ENCODE measurements at regions not wholly inside any gene's neighbourhood (a gene's known extent, or its start where the extent isn't known, plus 50 kb on each side); places are given as distances from the start of the nearest gene placed in this dataset.
"Not testable (repeated sequence)": the region's sequence is repeated elsewhere in the genome, so short reads cannot be mapped to it uniquely, and the experiment has no call there.

GRCh38 chr4:66565801-66566200 is 895.5 kb upstream of the EPHA5 start:
- Histone ChIP-seq H3K27ac (replicated peaks in 1 of 4) (no peak overlapping the region), H3K9me3 (no peaks in the 10 kb centered on the region)

GRCh38 chr4:66564901-66565651 is 894.8 kb upstream of the EPHA5 start:
- no peaks in the 10 kb centered on the region for H3K9me3 ChIP-seq
- H3K4me3 ChIP-seq, result no peak overlapping the region
- DNase-seq (ENCODE audit: extremely low spot score), result no peak
- no peaks in the 10 kb centered on the region for H3K27me3 ChIP-seq
- H3K27ac ChIP-seq (replicated peaks in 1 of 4), result no peak overlapping the region
- intact Hi-C loops (cut with DNase I), result no loop called here
- 72% methylated on average over 12 of the region's 12 CpGs for WGBS
- no peaks in the 10 kb centered on the region for H3K36me3 ChIP-seq
- peaks cover 0 to 6% (median 0%) of the 10 kb centered on the region in 4 donors for H3K4me1 ChIP-seq
- no peak for TF ChIP-seq EP300 (IDR thresholded peaks at IDR 0.05)
- TF ChIP-seq POLR2AphosphoS5 (IDR thresholded peaks at IDR 0.05), result no peak
- no peak for TF ChIP-seq POLR2A (IDR thresholded peaks at IDR 0.05; ENCODE audit: low read depth)
- no peak for TF ChIP-seq CTCF (IDR thresholded peaks at IDR 0.05)

More at GRCh38 chr4:66565801-66566200, 895.5 kb upstream of the EPHA5 start:
- Histone ChIP-seq H3K27me3 (no peaks in the 10 kb centered on the region), H3K36me3 (no peaks in the 10 kb centered on the region), H3K4me3 (no peak overlapping the region), H3K4me1 (peaks cover 0 to 6% (median 0%) of the 10 kb centered on the region in 4 donors)
- DNase-seq (ENCODE audit: extremely low spot score), result no peak
- intact Hi-C loops (cut with DNase I), result no loop called here
- TF ChIP-seq CTCF (IDR thresholded peaks at IDR 0.05) (no peak), POLR2A (IDR thresholded peaks at IDR 0.05; ENCODE audit: low read depth) (no peak), EP300 (IDR thresholded peaks at IDR 0.05) (no peak), POLR2AphosphoS5 (IDR thresholded peaks at IDR 0.05) (no peak)

- Histone ChIP-seq H3K27ac (replicated peaks in 1 of 4) (no peak overlapping the region), H3K36me3 (no peaks in the 10 kb centered on the region), H3K4me3 (no peak overlapping the region), H3K4me1 (peaks cover 0 to 6% (median 0%) of the 10 kb centered on the region in 4 donors), H3K27me3 (no peaks in the 10 kb centered on the region), H3K9me3 (no peaks in the 10 kb centered on the region)
- DNase-seq (ENCODE audit: extremely low spot score), result no peak
- intact Hi-C loops (cut with DNase I), result no loop called here
- TF ChIP-seq POLR2AphosphoS5 (IDR thresholded peaks at IDR 0.05), result no peak
- no peak for TF ChIP-seq POLR2A (IDR thresholded peaks at IDR 0.05; ENCODE audit: low read depth)
Observed at GRCh38 chr4:66562276-66562806, 892.1 kb upstream of the EPHA5 start.

- H3K27ac ChIP-seq (replicated peaks in 1 of 4); DNase-seq (ENCODE audit: extremely low spot score); H3K36me3 ChIP-seq; intact Hi-C loops (cut with DNase I); H3K9me3 ChIP-seq; H3K4me1 ChIP-seq; H3K4me3 ChIP-seq; H3K27me3 ChIP-seq: not testable (repeated sequence)
- 95% methylated on average over 17 of the region's 42 CpGs for WGBS
Observed at GRCh38 chr4:66561465-66562053, 891.3 kb upstream of the EPHA5 start.

- no peaks in the 10 kb centered on the region for H3K9me3 ChIP-seq
- H3K36me3 ChIP-seq, result no peaks in the 10 kb centered on the region
- H3K4me1 ChIP-seq, result no peaks in the 10 kb centered on the region
- no peaks in the 10 kb centered on the region for H3K27me3 ChIP-seq
- no peak overlapping the region for H3K27ac ChIP-seq (replicated peaks in 1 of 4)
- TF ChIP-seq POLR2A (IDR thresholded peaks at IDR 0.05; ENCODE audit: low read depth) (no peak), CTCF (IDR thresholded peaks at IDR 0.05) (no peak), EP300 (IDR thresholded peaks at IDR 0.05) (no peak), POLR2AphosphoS5 (IDR thresholded peaks at IDR 0.05) (no peak)
- no peak for DNase-seq (ENCODE audit: extremely low spot score)
- intact Hi-C loops (cut with DNase I), result no loop called here
- H3K4me3 ChIP-seq, result no peak overlapping the region
Observed at GRCh38 chr4:66558651-66559050, 888.4 kb upstream of the EPHA5 start.

Measured in esophagus muscularis mucosa (tissue), 4 donors.